ENCODE measurements at regions not wholly inside any gene's neighbourhood (a gene's known extent, or its start where the extent isn't known, plus 50 kb on each side); places are given as distances from the start of the nearest gene placed in this dataset.
"Not testable (repeated sequence)": the region's sequence is repeated elsewhere in the genome, so short reads cannot be mapped to it uniquely, and the experiment has no call there.

DNA sequence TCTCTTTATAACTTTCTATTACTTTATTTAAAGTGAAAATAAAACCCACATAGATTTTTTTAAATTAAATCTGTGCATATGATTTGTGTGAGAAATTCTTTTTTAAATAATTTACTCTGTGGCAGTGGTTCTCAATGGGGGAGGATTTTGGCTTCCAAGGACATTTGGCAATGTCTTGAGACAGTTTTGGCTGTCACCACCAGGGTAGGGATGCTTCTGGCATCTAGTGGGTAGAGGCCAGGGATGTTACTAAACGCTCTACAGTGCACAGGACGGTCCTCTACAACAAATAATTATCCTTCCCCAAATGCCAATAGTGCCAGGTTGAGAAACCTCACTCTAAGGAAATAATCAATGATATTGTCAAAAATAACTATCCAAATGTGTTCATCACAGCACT lies 177.9 kb upstream of the CCNG1 start:
- Histone ChIP-seq H3K4me3 (no peak overlapping the region), H3K36me3 (no peaks in the 10 kb centered on the region), H3K9me3 (no peaks in the 10 kb centered on the region), H3K27me3 (no peaks in the 10 kb centered on the region), H3K27ac (no peak overlapping the region), H3K4me1 (no peaks in the 10 kb centered on the region)
- intact Hi-C loops (cut with DNase I; ENCODE audit: low total_unique reads) = no loop called here
- no peak for DNase-seq (ENCODE audit: low spot score in 2 of 2)
- no peak for TF ChIP-seq POLR2AphosphoS5 (IDR thresholded peaks at IDR 0.05)
- TF ChIP-seq, protein P1, sequence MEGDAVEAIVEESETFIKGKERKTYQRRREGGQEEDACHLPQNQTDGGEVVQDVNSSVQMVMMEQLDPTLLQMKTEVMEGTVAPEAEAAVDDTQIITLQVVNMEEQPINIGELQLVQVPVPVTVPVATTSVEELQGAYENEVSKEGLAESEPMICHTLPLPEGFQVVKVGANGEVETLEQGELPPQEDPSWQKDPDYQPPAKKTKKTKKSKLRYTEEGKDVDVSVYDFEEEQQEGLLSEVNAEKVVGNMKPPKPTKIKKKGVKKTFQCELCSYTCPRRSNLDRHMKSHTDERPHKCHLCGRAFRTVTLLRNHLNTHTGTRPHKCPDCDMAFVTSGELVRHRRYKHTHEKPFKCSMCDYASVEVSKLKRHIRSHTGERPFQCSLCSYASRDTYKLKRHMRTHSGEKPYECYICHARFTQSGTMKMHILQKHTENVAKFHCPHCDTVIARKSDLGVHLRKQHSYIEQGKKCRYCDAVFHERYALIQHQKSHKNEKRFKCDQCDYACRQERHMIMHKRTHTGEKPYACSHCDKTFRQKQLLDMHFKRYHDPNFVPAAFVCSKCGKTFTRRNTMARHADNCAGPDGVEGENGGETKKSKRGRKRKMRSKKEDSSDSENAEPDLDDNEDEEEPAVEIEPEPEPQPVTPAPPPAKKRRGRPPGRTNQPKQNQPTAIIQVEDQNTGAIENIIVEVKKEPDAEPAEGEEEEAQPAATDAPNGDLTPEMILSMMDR (IDR thresholded peaks at IDR 0.05) = no peak
- TF ChIP-seq POLR2A (IDR thresholded peaks at IDR 0.05) = no peak

DNA sequence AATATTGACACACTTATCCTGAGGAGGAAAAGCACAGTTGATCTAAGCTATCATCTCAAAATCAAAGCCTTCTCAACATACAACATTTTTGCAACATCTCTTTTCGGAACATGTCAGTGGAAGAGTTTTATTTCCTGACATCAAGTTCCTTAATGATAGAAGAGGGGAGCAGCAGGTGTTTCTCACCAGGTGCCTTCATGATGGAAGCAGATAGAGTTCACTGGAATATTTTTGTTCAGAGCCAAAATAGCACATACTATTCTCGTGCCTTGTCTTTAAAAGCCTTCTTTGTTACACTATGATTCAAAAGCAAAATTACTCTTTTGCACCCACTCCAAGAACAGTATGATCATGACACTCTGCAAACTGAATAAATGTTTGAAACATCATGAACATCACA lies 176.9 kb upstream of the CCNG1 start:
- Histone ChIP-seq H3K4me3 (no peak overlapping the region), H3K27ac (no peak overlapping the region), H3K36me3 (no peaks in the 10 kb centered on the region), H3K9me3 (no peaks in the 10 kb centered on the region), H3K4me1 (no peaks in the 10 kb centered on the region), H3K27me3 (no peaks in the 10 kb centered on the region)
- DNase-seq (ENCODE audit: low spot score in 2 of 2) = no peak
- intact Hi-C loops (cut with DNase I; ENCODE audit: low total_unique reads) = no loop called here
- TF ChIP-seq, protein P1 (IDR thresholded peaks at IDR 0.05) = no peak
- TF ChIP-seq POLR2AphosphoS5 (IDR thresholded peaks at IDR 0.05) (no peak), POLR2A (IDR thresholded peaks at IDR 0.05) (no peak)

DNA sequence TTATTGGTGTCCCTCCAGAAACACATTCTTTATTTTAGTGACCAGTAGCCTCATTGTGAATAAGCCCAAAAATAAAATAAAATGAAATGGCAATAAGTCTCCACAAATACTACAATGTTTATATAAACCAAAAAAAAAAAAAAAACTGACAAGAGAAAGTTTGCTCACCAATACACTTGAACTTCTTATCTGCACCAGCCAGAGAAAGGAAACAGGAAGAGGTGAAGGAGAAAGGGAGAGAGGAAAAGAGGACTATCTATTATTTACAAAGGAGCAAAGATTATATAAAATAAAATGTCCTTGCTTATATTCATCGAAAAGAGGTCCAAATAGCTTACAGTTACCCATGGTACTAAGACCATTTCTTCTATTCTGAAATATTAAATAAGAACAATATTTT lies 176.4 kb upstream of the CCNG1 start:
- Histone ChIP-seq H3K27me3 (no peaks in the 10 kb centered on the region), H3K9me3 (no peaks in the 10 kb centered on the region), H3K4me1 (no peaks in the 10 kb centered on the region), H3K36me3 (no peaks in the 10 kb centered on the region), H3K27ac (no peak overlapping the region), H3K4me3 (no peak overlapping the region)
- TF ChIP-seq, protein P1 (IDR thresholded peaks at IDR 0.05) = no peak
- TF ChIP-seq POLR2A (IDR thresholded peaks at IDR 0.05) (no peak), POLR2AphosphoS5 (IDR thresholded peaks at IDR 0.05) (no peak)
- DNase-seq (ENCODE audit: low spot score in 2 of 2) = no peak
- intact Hi-C loops (cut with DNase I; ENCODE audit: low total_unique reads) = no loop called here

DNA sequence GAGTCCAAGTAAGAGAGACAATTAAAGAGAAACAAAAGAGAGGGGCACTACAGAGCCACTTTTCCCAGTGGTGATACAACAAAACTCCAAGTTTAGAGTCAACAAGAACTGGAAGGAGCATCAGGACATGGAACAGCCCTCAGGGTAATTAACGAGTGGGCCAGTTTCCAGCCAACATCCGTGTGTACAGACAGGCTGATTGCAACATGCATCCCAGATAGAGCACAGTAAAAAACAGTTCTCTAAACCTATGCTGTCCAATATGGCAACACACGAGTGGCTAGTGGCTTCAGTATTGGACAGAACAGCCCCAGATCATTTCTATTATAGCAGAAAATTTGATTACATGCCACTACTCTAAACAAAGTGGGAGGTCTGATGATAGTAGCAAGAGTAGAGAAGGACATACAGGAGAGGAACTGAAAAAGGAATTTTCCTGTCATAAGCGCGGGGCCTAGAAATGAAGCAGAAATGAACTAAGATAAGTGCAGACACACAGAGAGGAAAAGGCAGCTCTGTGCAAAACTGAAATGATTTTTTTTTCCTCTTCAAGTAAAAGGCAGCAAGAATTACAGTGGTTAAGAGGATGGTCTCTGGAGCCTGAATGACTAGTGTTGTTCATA lies 175.6 kb upstream of the CCNG1 start:
- no peak overlapping the region for H3K4me3 ChIP-seq
- TF ChIP-seq, protein P1 (IDR thresholded peaks at IDR 0.05) = no peak
- no peak for TF ChIP-seq POLR2AphosphoS5 (IDR thresholded peaks at IDR 0.05)
- no peak for TF ChIP-seq POLR2A (IDR thresholded peaks at IDR 0.05)
- no peaks in the 10 kb centered on the region for H3K9me3 ChIP-seq
- no peaks in the 10 kb centered on the region for H3K36me3 ChIP-seq
- H3K4me1 ChIP-seq = no peaks in the 10 kb centered on the region
- intact Hi-C loops (cut with DNase I; ENCODE audit: low total_unique reads) = no loop called here
- peak; percentile 51 to 73 for DNase-seq (ENCODE audit: low spot score in 2 of 2)
- no peaks in the 10 kb centered on the region for H3K27me3 ChIP-seq
- no peak overlapping the region for H3K27ac ChIP-seq

DNA sequence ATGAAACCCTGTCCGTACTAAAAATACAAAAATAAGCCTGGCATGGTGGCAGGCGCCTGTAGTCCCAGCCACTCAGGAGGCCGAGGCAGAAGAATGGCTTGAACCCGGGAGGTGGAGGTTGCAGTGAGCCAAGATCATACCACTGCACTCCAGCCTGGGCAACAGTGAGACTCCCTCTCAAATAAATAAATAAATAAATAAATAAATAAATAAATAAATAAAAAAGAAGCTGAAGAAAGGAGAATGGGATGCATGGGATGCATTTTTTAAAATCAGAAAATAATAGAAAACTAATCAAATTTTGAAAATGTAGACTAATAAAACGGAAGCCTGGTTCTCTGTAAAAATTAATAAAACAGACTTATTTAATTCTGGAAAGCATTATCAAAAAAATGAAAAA lies 171.1 kb upstream of the CCNG1 start:
- DNase-seq (ENCODE audit: low spot score in 2 of 2); H3K27me3 ChIP-seq; intact Hi-C loops (cut with DNase I; ENCODE audit: low total_unique reads); H3K27ac ChIP-seq; H3K4me1 ChIP-seq; H3K36me3 ChIP-seq; H3K9me3 ChIP-seq; H3K4me3 ChIP-seq: not testable (repeated sequence)

DNA sequence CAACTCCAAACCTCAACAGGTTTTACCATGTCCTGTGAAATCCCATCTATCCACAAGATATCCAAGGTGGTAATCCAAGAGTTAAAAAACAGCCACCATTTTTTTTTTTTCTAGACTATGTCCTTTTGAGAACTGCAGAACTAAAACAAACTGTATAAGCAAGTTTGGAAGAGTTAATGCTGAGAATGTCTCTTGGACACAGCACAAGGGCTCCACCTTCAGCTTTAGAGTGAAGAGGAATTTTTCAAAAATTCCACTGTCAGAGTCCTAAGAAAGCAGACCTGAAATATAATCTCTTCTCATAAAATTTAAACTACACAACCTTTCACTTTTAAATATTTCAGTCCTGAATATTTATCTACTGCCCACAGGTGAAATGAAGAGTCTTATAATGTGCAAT lies 167.8 kb upstream of the CCNG1 start:
- Histone ChIP-seq H3K36me3 (no peaks in the 10 kb centered on the region), H3K9me3 (peaks cover 0 to 11% of the 10 kb centered on the region in 2 donors), H3K27me3 (no peaks in the 10 kb centered on the region), H3K4me1 (no peaks in the 10 kb centered on the region), H3K27ac (no peak overlapping the region), H3K4me3 (no peak overlapping the region)
- DNase-seq (ENCODE audit: low spot score in 2 of 2) = no peak
- intact Hi-C loops (cut with DNase I; ENCODE audit: low total_unique reads) = no loop called here
- TF ChIP-seq, protein P1 (IDR thresholded peaks at IDR 0.05) = no peak
- TF ChIP-seq POLR2A (IDR thresholded peaks at IDR 0.05) (no peak), POLR2AphosphoS5 (IDR thresholded peaks at IDR 0.05) (no peak)

Data from breast epithelium (tissue), 4 donors.